GM10248 (cell line): ENCODE measurements at regions not wholly inside any gene's neighbourhood (a gene's known extent, or its start where the extent isn't known, plus 50 kb on each side); places are given as distances from the start of the nearest gene placed in this dataset.
"Not testable (repeated sequence)": the region's sequence is repeated elsewhere in the genome, so short reads cannot be mapped to it uniquely, and the experiment has no call there.

Experiments used
- CTCF ChIA-PET: fragments of 300-600 bp; sonication (Branson Sonifier 250); formaldehyde crosslinking; extraction: SDS; loops from one replicate; lab custom pipeline; 2021; ENCODE audit warnings: antibody characterized with exemption; lab: Yijun Ruan, JAX
- POLR2A ChIA-PET: fragments of 350-650 bp; sonication (Branson Sonifier 250); formaldehyde crosslinking; extraction: SDS; loops from one replicate; lab custom pipeline; 2020; ENCODE audit warnings: antibody characterized with exemption; lab: Yijun Ruan, JAX
- DNase-seq: peaks from one replicate; pipeline ENCODE4 v3.0.0; 2012; ENCODE audit errors: extremely low spot score
- CTCF ChIP-seq: IDR thresholded peaks from 2 replicates; pipeline ENCODE4 v1.5.1; 2012; ENCODE audit warnings: mild to moderate bottlenecking, low read depth; ENCODE audit errors: extremely low read depth, missing control alignments, control extremely low read depth

- POLR2A ChIA-PET, result no interaction called here
- no peak for DNase-seq
- no peak for TF ChIP-seq CTCF
- CTCF ChIA-PET, result no interaction called here
These were observed 51.9 kb upstream of the LRRK2 start for GRCh38 chr12:40172879-40173278.

- CTCF ChIA-PET, result interaction anchor here (1.1 to 1.4 kb wide), 2 partner anchors 9 to 125 kb away, joined by 3 read pairs; no protein-coding TSS in a partner anchor
- POLR2A ChIA-PET, result no interaction called here
- no peak for DNase-seq
- TF ChIP-seq CTCF, result no peak
These were observed 53.3 kb upstream of the LRRK2 start for GRCh38 chr12:40171501-40171900.

- ChIA-PET CTCF (interaction anchor here (1.1 to 1.4 kb wide), 2 partner anchors 9 to 125 kb away, joined by 3 read pairs; no protein-coding TSS in a partner anchor), POLR2A (no interaction called here)
- TF ChIP-seq CTCF, result no peak
- no peak for DNase-seq
These were observed 53.7 kb upstream of the LRRK2 start for GRCh38 chr12:40171066-40171465.

GRCh38 chr12:40170593-40170992 lies 54.2 kb upstream of the LRRK2 start:
- TF ChIP-seq CTCF, result no peak
- POLR2A ChIA-PET, result no interaction called here
- CTCF ChIA-PET, result interaction anchor here (1.1 kb wide), 1 partner anchor 125 kb away, joined by 3 read pairs; no protein-coding TSS in a partner anchor
- no peak for DNase-seq

- ChIA-PET POLR2A (no interaction called here), CTCF (no interaction called here)
- TF ChIP-seq CTCF, result no peak
- DNase-seq, result peak; percentile 65
These were observed 55.9 kb upstream of the LRRK2 start for GRCh38 chr12:40168868-40169267.

- CTCF ChIA-PET, POLR2A ChIA-PET, DNase-seq: not testable (repeated sequence)
These were observed 56.4 kb upstream of the LRRK2 start for GRCh38 chr12:40168419-40168818.

- ChIA-PET CTCF (no interaction called here), POLR2A (no interaction called here)
- no peak for TF ChIP-seq CTCF
- DNase-seq, result peak; percentile 32
These were observed 56.8 kb upstream of the LRRK2 start for GRCh38 chr12:40168001-40168400.
